ENCODE measurements at regions not wholly inside any gene's neighbourhood (a gene's known extent, or its start where the extent isn't known, plus 50 kb on each side); places are given as distances from the start of the nearest gene placed in this dataset.

DNA sequence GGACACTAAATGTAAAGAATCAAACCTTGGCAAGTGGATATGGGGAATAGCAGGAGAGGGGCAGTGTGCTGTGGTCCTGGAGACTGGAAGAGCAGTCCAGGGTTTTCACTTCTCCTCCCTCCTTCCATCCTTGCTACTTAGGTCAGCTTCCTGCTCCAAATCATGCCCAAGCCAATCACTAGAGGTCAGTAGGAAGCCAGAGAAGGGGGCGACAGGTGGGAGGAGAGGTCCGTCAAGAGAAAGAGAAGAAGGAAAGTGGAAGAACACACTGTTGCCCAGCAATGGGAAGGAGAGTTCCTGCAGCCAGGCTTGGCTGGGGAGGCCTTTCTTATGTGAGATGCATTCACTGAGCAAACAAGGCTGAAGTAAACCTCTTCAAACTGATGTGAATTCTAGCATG lies 289.6 kb downstream of the DTWD2 start:
- DNase-seq (ENCODE audit: low read depth) = no peak
- no peak overlapping the region for H3K4me3 ChIP-seq (ENCODE audit: low read depth, low read length)
- peak; percentile 24 for TF ChIP-seq CTCF (IDR thresholded peaks at IDR 0.05; ENCODE audit: low read depth, low read length, missing control alignments)

GRCh38 chr5:118696076-118696475 lies 292.3 kb downstream of the DTWD2 start:
- no peak overlapping the region for H3K4me3 ChIP-seq (ENCODE audit: low read depth, low read length)
- no peak for TF ChIP-seq CTCF (IDR thresholded peaks at IDR 0.05; ENCODE audit: low read depth, low read length, missing control alignments)
- DNase-seq (ENCODE audit: low read depth) = no peak

GRCh38 chr5:118692811-118693342 lies 295.5 kb downstream of the DTWD2 start:
- DNase-seq (ENCODE audit: low read depth) = no peak
- H3K4me3 ChIP-seq (ENCODE audit: low read depth, low read length) = no peak overlapping the region
- TF ChIP-seq CTCF (IDR thresholded peaks at IDR 0.05; ENCODE audit: low read depth, low read length, missing control alignments) = no peak

GRCh38 chr5:118687661-118688621 lies 300.4 kb downstream of the DTWD2 start:
- no peak for DNase-seq (ENCODE audit: low read depth)
- H3K4me3 ChIP-seq (ENCODE audit: low read depth, low read length) = no peak overlapping the region
- no peak for TF ChIP-seq CTCF (IDR thresholded peaks at IDR 0.05; ENCODE audit: low read depth, low read length, missing control alignments)

- TF ChIP-seq CTCF (IDR thresholded peaks at IDR 0.05; ENCODE audit: low read depth, low read length, missing control alignments) = no peak
- no peak for DNase-seq (ENCODE audit: low read depth)
- H3K4me3 ChIP-seq (ENCODE audit: low read depth, low read length) = no peak overlapping the region
These were observed 301.2 kb downstream of the DTWD2 start for GRCh38 chr5:118687100-118687499.

DNA sequence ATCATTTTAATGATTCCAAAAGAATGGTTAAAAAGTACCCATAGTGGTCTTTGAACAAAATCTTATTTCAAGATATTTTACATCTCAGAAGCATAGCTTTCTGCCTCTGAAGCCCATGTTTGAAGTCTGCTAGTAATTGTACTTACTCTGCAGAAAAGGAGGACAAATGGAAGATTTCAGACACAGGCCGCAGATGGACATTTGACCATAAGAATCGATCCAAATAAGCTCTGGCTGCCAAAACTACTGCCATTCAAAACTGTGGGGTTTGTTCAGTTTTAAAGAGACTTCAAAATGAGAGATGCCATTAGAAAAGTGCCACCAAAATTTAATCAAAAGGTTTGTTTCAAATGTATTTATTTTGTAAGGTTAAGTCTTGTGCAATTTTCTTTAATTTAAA lies 306.7 kb downstream of the DTWD2 start:
- TF ChIP-seq CTCF (IDR thresholded peaks at IDR 0.05; ENCODE audit: low read depth, low read length, missing control alignments) = no peak
- H3K4me3 ChIP-seq (ENCODE audit: low read depth, low read length) = no peak overlapping the region
- DNase-seq (ENCODE audit: low read depth) = no peak
